ENCODE measurements at regions not wholly inside any gene's neighbourhood (a gene's known extent, or its start where the extent isn't known, plus 50 kb on each side); places are given as distances from the start of the nearest gene placed in this dataset.

- TF ChIP-seq EZH2phosphoT487 (IDR thresholded peaks at IDR 0.05; ENCODE audit: low read length): no peak
- TF ChIP-seq CTCF (IDR thresholded peaks at IDR 0.05; ENCODE audit: low read length): no peak
- TF ChIP-seq EZH2 (optimal IDR thresholded peaks at IDR 0.05; ENCODE audit: low read depth, low read length): no peak
Measured at GRCh38 chr4:54912155-54912554, 213.2 kb downstream of the KDR start.

All from MM.1S (cell line).